ENCODE measurements at regions not wholly inside any gene's neighbourhood (a gene's known extent, or its start where the extent isn't known, plus 50 kb on each side); places are given as distances from the start of the nearest gene placed in this dataset.

- TF ChIP-seq CTCF (conservative IDR thresholded peaks at IDR 0.05; ENCODE audit: low read depth in 2 of 2) (no peak), ZNF114 (CRISPR knock-in tag; IDR thresholded peaks at IDR 0.05) (no peak), EZH2 (IDR thresholded peaks at IDR 0.05; ENCODE audit: low read depth, unreplicated experiment) (no peak), REST (IDR thresholded peaks at IDR 0.05; ENCODE audit: unreplicated experiment) (no peak), POLR2AphosphoS5 (IDR thresholded peaks at IDR 0.05; ENCODE audit: low read depth) (no peak), ETS1 (IDR thresholded peaks at IDR 0.05) (no peak), EZH2phosphoT487 (IDR thresholded peaks at IDR 0.05; ENCODE audit: unreplicated experiment) (no peak)
These were observed 979.9 kb upstream of the GBE1 start for GRCh38 chr3:82741346-82741745.
